RWPE1 (cell line): ENCODE measurements at regions not wholly inside any gene's neighbourhood (a gene's known extent, or its start where the extent isn't known, plus 50 kb on each side); places are given as distances from the start of the nearest gene placed in this dataset.

Experiments
- CTCF ChIA-PET: fragments of 350-600 bp; sonication (Branson Sonifier 250); formaldehyde crosslinking; extraction: SDS; loops from one replicate; lab custom pipeline; 2021; lab: Yijun Ruan, JAX
- POLR2A ChIA-PET: fragments of 400-600 bp; formaldehyde crosslinking; extraction: SDS; loops from one replicate; lab custom pipeline; 2020; ENCODE audit warnings: antibody characterized with exemption; ENCODE audit not compliant: low non-redundant PET; lab: Yijun Ruan, JAX
- DNase-seq: peaks from one replicate; pipeline ENCODE4 v3.0.0; 2012; ENCODE audit warnings: low spot score
- H3K27ac ChIP-seq: fragments of 450-650 bp; 2 replicates; pipeline ENCODE4 v1.5.1; 2017
- CTCF ChIP-seq: fragments of 450-650 bp; conservative IDR thresholded peaks from 2 replicates; pipeline ENCODE4 v1.5.1; 2017; ENCODE audit warnings: low read depth, mild to moderate bottlenecking

DNA sequence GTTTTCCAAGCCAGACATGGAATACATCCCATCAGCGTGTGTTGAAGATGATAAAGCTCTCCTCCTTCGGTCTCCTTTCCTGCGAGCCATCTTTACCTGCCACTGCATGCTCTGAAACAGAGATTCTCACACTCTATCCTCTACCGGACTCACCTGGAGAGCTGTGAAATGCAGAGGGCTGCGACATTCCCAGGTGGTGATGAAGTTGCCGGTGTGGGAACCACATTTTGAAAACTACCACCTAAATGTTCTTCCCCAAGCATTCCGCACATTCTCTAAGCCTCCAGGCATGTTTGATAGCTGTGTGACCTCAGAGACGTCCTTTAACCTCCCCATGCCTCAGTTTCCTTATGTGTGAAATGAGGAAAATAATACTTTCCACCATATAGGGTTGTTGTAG is 226.2 kb upstream of the RAB6C start:
- ChIA-PET CTCF (interaction anchor here (0.5 to 0.6 kb wide), 2 partner anchors 16 to 912 kb away, joined by 3 read pairs; no protein-coding TSS in a partner anchor), POLR2A (no interaction called here)
- H3K27ac ChIP-seq, result no peak overlapping the region
- TF ChIP-seq CTCF, result no peak
- DNase-seq, result no peak

DNA sequence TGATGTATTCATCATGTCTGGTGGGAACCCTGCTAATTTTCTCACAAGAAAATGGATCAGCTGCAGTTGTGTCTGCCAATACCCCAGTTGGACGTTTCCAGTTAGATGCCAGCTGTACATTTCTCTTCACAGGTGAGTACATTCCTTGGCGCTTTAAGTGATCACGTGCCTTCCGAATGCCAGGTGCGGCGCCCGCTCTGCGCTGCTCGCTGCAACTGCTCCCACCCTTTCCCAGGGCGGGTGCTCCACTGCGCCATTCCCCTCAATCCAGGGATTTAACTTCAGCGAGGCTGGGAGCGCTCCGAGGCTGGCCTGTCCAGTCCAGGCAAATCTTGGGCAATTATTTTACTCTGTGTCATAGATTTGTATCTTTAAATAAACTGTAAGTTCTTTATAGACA is 225.0 kb upstream of the RAB6C start:
- TF ChIP-seq CTCF, result no peak
- no peak for DNase-seq
- ChIA-PET POLR2A (no interaction called here), CTCF (no interaction called here)
- no peak overlapping the region for H3K27ac ChIP-seq

DNA sequence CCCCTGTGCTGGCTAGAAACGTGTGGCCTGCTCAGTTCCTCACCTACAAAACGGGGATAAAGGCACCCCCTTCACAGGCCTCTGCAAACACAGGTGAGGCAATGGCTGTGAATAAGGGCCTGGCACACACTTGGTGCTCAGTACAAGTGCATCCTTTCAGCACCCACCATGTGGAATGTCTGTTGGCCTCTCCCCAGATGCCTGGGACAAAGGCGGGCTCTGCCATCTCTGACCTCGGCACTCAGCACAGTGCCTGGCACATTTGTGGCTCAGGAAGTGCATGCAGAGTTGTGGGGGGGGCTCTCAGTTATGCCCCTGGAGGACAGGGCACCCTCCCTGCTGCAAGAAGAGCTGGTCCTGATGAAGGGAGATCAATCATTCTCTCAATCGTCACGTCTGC is 224.6 kb upstream of the RAB6C start:
- TF ChIP-seq CTCF, result no peak
- no peak for DNase-seq
- ChIA-PET CTCF (no interaction called here), POLR2A (no interaction called here)
- H3K27ac ChIP-seq, result no peak overlapping the region

DNA sequence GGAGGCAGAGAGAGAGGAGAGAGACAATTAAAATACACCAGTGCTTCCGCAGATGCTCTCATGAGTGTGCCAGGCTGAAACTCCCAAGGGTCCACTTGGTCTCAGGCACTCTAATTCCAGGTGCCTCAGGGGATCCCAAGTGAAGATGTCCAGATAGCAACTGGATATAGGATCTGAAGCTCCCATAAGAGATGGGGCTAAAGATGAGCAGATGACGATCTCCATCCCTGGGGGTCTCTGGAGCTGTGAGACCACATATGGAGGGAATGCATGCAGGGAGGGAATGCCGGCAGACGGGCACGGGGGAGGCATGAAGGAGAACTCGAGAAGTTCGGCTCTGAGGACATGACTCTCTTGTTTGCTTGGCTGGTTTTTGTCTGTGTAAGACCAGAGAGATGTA is 223.7 kb upstream of the RAB6C start:
- no peak overlapping the region for H3K27ac ChIP-seq
- no peak for TF ChIP-seq CTCF
- DNase-seq, result no peak
- POLR2A ChIA-PET, result no interaction called here
- CTCF ChIA-PET, result interaction anchor here (0.6 kb wide), 1 partner anchor 33 kb away, joined by 3 read pairs; no protein-coding TSS in a partner anchor

DNA sequence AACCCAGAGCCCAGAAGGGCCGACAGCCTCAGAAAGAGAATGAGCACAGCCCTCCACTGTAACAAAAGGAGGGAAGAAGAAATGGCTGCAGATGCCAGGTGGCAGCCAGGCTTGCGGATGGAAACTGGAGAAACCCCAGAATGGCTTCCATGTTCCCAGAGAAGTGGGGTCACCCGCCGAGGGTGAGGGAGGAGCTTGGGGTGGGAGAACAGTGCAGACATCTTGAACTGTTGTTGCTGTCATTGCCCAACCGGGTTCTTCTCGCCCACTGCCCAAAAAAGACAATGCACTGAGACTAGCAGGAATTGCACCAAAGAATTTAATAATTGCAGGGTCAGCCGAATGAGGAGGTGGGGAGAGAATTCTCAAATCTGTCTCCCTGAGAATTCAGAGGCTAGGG is 223.2 kb upstream of the RAB6C start:
- POLR2A ChIA-PET, result no interaction called here
- DNase-seq, result no peak
- no peak overlapping the region for H3K27ac ChIP-seq
- CTCF ChIA-PET, result interaction anchor here (0.7 kb wide), 1 partner anchor 41 kb away, joined by 3 read pairs; no protein-coding TSS in a partner anchor
- no peak for TF ChIP-seq CTCF

- H3K27ac ChIP-seq, result no peak overlapping the region
- ChIA-PET CTCF (no interaction called here), POLR2A (no interaction called here)
- no peak for TF ChIP-seq CTCF
- no peak for DNase-seq
Measured at GRCh38 chr2:129757366-129757914, 222.0 kb upstream of the RAB6C start.
